SK-N-SH (cell line): ENCODE measurements at regions not wholly inside any gene's neighbourhood (a gene's known extent, or its start where the extent isn't known, plus 50 kb on each side); places are given as distances from the start of the nearest gene placed in this dataset.

ENCODE experiments used
- CTCF ChIA-PET: fragments of 300-600, 350-600 bp; formaldehyde crosslinking; extraction: SDS; loops from one replicate; lab custom pipeline; 2021; lab: Yijun Ruan, JAX
- POLR2A ChIA-PET: fragments of 350-600 bp; sonication (Branson Sonifier 250); formaldehyde crosslinking; extraction: SDS; loops from one replicate; lab custom pipeline; 2020; ENCODE audit warnings: antibody characterized with exemption, inconsistent platforms; lab: Yijun Ruan, JAX
- DNase-seq: peaks from one replicate; pipeline ENCODE4 v3.0.0; 2012
- H2AFZ ChIP-seq: fragments of 200-600 bp; sonication (generic); 2 replicates; pipeline ENCODE4 v1.8.1; 2016; ENCODE audit warnings: antibody characterized with exemption, mild to moderate bottlenecking, low read depth
- H3F3A ChIP-seq: fragments of 200-600 bp; sonication (generic); replicated peaks from 2 replicates; pipeline ENCODE3; 2016; ENCODE audit warnings: antibody characterized with exemption, mild to moderate bottlenecking; ENCODE audit not compliant: insufficient read depth
- H3K27ac ChIP-seq, 2 experiments: fragments of 200-500 bp in 1 of 2; fragments of 200-600 bp in 1 of 2; sonication (Bioruptor generic) in 1 of 2; sonication (generic), shearing (Covaris generic) in 1 of 2; 2 replicates each; pipeline versions ENCODE4 v1.5.1 to v1.6.1; 2014 to 2016; ENCODE audit warnings: low read depth in 2 of 2, inconsistent platforms in 1 of 2, low read length in 1 of 2, mild to moderate bottlenecking in 1 of 2, mixed read lengths in 1 of 2
- H3K27me3 ChIP-seq: fragments of 200-600 bp; sonication (generic), shearing (Covaris generic); 2 replicates; pipeline ENCODE4 v1.6.1; 2016; ENCODE audit warnings: mixed run types; ENCODE audit not compliant: insufficient read depth
- H3K36me3 ChIP-seq, 2 experiments: fragments of 200-500 bp in 1 of 2; fragments of 200-600 bp in 1 of 2; sonication (Bioruptor generic) in 1 of 2; sonication (generic) in 1 of 2; replicated peaks in 1 of 2; 2 replicates each; pipeline versions ENCODE3 to v1.5.1; 2014 to 2016; ENCODE audit warnings: low read length in 1 of 2, mild to moderate bottlenecking in 1 of 2; ENCODE audit not compliant: insufficient read depth in 2 of 2, control insufficient read depth in 1 of 2
- H3K4me1 ChIP-seq, 2 experiments: fragments of 200-500 bp in 1 of 2; fragments of 200-600 bp in 1 of 2; sonication (Bioruptor generic) in 1 of 2; sonication (generic), shearing (Covaris generic) in 1 of 2; 2 replicates each; pipeline versions ENCODE4 v1.5.1 to v1.6.1; 2014 to 2016; ENCODE audit warnings: low read depth in 1 of 2, low read length in 1 of 2, mixed run types in 1 of 2; ENCODE audit not compliant: insufficient read depth in 2 of 2, control insufficient read depth in 1 of 2
- H3K4me2 ChIP-seq: fragments of 200-600 bp; sonication (generic), shearing (Covaris generic); 2 replicates; pipeline ENCODE4 v1.6.1; 2017; ENCODE audit warnings: mixed run types
- H3K4me3 ChIP-seq, 2 experiments: fragments of 200-500 bp in 1 of 2; fragments of 200-600 bp in 1 of 2; sonication (Bioruptor generic) in 1 of 2; sonication (generic), shearing (Covaris generic) in 1 of 2; 2 replicates each; pipeline versions ENCODE4 v1.5.1 to v1.8.1; 2014 to 2016; ENCODE audit warnings: low read depth in 2 of 2, inconsistent platforms in 1 of 2, low read length in 1 of 2, mild to moderate bottlenecking in 1 of 2, mixed read lengths in 1 of 2, moderate library complexity in 1 of 2
- H3K79me2 ChIP-seq: fragments of 200-600 bp; sonication (generic); 2 replicates; pipeline ENCODE4 v1.8.1; 2017; ENCODE audit warnings: mild to moderate bottlenecking; ENCODE audit not compliant: insufficient read depth
- H3K9ac ChIP-seq: fragments of 200-600 bp; sonication (generic); 2 replicates; pipeline ENCODE4 v1.6.1; 2017; ENCODE audit warnings: mixed run types
- H3K9me2 ChIP-seq: fragments of 200-600 bp; sonication (generic); 2 replicates; pipeline ENCODE4 v1.6.1; 2017; ENCODE audit warnings: mixed run types
- H3K9me3 ChIP-seq: fragments of 200-600 bp; sonication (generic); 2 replicates; pipeline ENCODE4 v1.6.1; 2017; ENCODE audit warnings: mixed run types, mild to moderate bottlenecking, moderate library complexity
- H4K20me1 ChIP-seq: fragments of 200-600 bp; sonication (generic); 2 replicates; pipeline ENCODE4 v1.6.1; 2017; ENCODE audit warnings: mild to moderate bottlenecking, mixed run types; ENCODE audit not compliant: insufficient read depth
- CHD2 ChIP-seq: fragments of 150-350 bp; IDR thresholded peaks from 2 replicates; pipeline ENCODE4 v1.6.1; 2018; ENCODE audit warnings: low read length; ENCODE audit not compliant: partially characterized antibody
- EP300 ChIP-seq, 2 experiments: IDR thresholded peaks; 2 replicates each; pipeline versions ENCODE4 v1.4.0 to v1.6.1; 2012; ENCODE audit warnings: borderline replicate concordance in 1 of 2, low read depth in 1 of 2, low read length in 1 of 2
- GABPA ChIP-seq: IDR thresholded peaks from 2 replicates; pipeline ENCODE4 v1.4.0; 2012; ENCODE audit warnings: low read depth, mild to moderate bottlenecking
- GATA2 ChIP-seq: sonication (generic); formaldehyde crosslinking; IDR thresholded peaks from 2 replicates; pipeline ENCODE4 v1.5.0; 2020; ENCODE audit warnings: mild to moderate bottlenecking, missing genetic modification reagents
- NFIC ChIP-seq: IDR thresholded peaks from 2 replicates; pipeline ENCODE4 v1.4.0; 2012; ENCODE audit warnings: borderline replicate concordance
- RAD21 ChIP-seq: IDR thresholded peaks from 2 replicates; pipeline ENCODE4 v1.6.1; 2012; ENCODE audit warnings: mild to moderate bottlenecking, low read length
- RXRA ChIP-seq: IDR thresholded peaks from 2 replicates; pipeline ENCODE4 v1.4.0; 2012; ENCODE audit warnings: low read depth, mild to moderate bottlenecking, borderline replicate concordance
- SMC3 ChIP-seq: IDR thresholded peaks from 2 replicates; pipeline ENCODE4 v1.6.1; 2012; ENCODE audit warnings: low read depth, low read length, improper control_type of control experiment
- TCF12 ChIP-seq: IDR thresholded peaks from 2 replicates; pipeline ENCODE4 v1.4.0; 2012
- WGBS: methylation state at CpG from one replicate; pipeline ENCODE4 v1.1.6; 2017; ENCODE audit warnings: low lambda C conversion rate; 5-methylcytosine and 5-hydroxymethylcytosine counted together
- TF ChIP-seq, protein P1 (sequence below): IDR thresholded peaks from 2 replicates; pipeline ENCODE4; 2012
- TF ChIP-seq, protein P2 (sequence below): IDR thresholded peaks from 2 replicates; pipeline ENCODE4 v1.4.0; 2012; ENCODE audit warnings: low read depth, borderline replicate concordance
- TF ChIP-seq, protein P3 (sequence below): IDR thresholded peaks from 2 replicates; pipeline ENCODE4 v1.4.0; 2012; ENCODE audit warnings: low read depth, borderline replicate concordance
- TF ChIP-seq, protein P4 (sequence below): IDR thresholded peaks from 2 replicates; pipeline ENCODE4 v1.4.0; 2012; ENCODE audit warnings: low read depth

DNA sequence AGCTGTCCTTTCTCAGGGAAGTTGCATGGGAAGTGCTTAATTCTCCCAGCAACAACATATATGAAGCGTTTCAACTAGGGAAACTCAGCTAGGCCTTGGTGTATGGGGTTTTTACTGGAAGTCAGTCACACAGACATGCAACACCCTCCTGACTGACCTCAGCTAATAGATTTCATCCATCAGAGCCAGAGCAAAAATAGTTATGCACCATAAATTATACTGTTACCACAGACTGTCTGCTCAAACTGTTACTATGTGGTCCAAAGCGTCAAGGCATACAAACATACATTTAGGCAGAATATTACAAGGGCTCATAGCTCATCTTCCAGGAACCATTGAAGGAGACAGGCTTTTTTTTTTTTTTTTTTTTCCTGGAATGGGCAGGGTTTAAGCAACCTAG is 417.9 kb downstream of the ANKRD7 start (continued):
- TF ChIP-seq RXRA (no peak), GABPA (no peak), NFIC (no peak), GATA2 (no peak)
- TF ChIP-seq, protein P1, sequence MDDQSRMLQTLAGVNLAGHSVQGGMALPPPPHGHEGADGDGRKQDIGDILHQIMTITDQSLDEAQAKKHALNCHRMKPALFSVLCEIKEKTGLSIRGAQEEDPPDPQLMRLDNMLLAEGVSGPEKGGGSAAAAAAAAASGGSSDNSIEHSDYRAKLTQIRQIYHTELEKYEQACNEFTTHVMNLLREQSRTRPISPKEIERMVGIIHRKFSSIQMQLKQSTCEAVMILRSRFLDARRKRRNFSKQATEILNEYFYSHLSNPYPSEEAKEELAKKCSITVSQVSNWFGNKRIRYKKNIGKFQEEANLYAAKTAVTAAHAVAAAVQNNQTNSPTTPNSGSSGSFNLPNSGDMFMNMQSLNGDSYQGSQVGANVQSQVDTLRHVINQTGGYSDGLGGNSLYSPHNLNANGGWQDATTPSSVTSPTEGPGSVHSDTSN = no peak
- TF ChIP-seq, protein P2, sequence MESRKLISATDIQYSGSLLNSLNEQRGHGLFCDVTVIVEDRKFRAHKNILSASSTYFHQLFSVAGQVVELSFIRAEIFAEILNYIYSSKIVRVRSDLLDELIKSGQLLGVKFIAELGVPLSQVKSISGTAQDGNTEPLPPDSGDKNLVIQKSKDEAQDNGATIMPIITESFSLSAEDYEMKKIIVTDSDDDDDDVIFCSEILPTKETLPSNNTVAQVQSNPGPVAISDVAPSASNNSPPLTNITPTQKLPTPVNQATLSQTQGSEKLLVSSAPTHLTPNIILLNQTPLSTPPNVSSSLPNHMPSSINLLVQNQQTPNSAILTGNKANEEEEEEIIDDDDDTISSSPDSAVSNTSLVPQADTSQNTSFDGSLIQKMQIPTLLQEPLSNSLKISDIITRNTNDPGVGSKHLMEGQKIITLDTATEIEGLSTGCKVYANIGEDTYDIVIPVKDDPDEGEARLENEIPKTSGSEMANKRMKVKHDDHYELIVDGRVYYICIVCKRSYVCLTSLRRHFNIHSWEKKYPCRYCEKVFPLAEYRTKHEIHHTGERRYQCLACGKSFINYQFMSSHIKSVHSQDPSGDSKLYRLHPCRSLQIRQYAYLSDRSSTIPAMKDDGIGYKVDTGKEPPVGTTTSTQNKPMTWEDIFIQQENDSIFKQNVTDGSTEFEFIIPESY = no peak
- TF ChIP-seq, protein P3, sequence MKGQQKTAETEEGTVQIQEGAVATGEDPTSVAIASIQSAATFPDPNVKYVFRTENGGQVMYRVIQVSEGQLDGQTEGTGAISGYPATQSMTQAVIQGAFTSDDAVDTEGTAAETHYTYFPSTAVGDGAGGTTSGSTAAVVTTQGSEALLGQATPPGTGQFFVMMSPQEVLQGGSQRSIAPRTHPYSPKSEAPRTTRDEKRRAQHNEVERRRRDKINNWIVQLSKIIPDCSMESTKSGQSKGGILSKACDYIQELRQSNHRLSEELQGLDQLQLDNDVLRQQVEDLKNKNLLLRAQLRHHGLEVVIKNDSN = no peak
- TF ChIP-seq, protein P4, sequence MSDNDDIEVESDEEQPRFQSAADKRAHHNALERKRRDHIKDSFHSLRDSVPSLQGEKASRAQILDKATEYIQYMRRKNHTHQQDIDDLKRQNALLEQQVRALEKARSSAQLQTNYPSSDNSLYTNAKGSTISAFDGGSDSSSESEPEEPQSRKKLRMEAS = no peak

DNA sequence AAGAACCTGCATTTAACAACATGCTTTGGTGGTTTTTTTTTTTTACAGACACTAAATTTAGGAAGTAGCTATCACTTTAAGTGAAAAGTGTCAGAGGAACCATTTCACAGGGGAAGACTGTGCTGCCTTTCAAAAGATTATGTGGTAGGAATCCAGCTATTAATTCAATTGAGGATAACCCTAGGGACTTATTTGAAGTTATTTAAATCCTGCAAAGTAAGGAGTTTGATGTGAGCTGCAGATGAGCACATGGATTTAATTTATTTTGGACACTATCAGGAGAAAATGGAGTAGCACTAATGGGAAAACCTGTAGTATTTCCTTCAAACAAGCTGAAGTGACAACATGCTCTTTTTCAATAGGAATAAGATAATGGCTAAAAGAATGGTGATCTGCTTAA is 419.8 kb downstream of the ANKRD7 start:
- TF ChIP-seq EP300 (IDR thresholded peaks at IDR 0.05; ENCODE audit: borderline replicate concordance in 1 of 2, low read depth in 1 of 2, low read length in 1 of 2) (peak in 1 of 2 experiments; percentile 37; a peak in 1 of 4 replicates), TCF12 (no peak)
- no peaks in the 10 kb centered on the region for H3K27me3 ChIP-seq
- no peaks in the 10 kb centered on the region for H3K36me3 ChIP-seq
- no peaks in the 10 kb centered on the region for H3K9me3 ChIP-seq
- H4K20me1 ChIP-seq = no peaks in the 10 kb centered on the region
- CTCF ChIA-PET = interaction anchor here (1.0 to 2.2 kb wide), 4 partner anchors 10 to 532 kb away, joined by 3 to 5 read pairs (median 4); no protein-coding TSS in a partner anchor
- POLR2A ChIA-PET = no interaction called here
- no peak overlapping the region for H3K4me2 ChIP-seq
- no peak overlapping the region for H3K9ac ChIP-seq
- H3K79me2 ChIP-seq = no peaks in the 10 kb centered on the region
- DNase-seq = no peak
- H3F3A ChIP-seq = no peaks in the 10 kb centered on the region
- H3K4me1 ChIP-seq = peaks cover 0 to 8% of the 10 kb centered on the region in 2 experiments; a peak in 1 of 4 replicates
- H3K9me2 ChIP-seq = no peaks in the 10 kb centered on the region
- H3K4me3 ChIP-seq = no peak overlapping the region
- H2AFZ ChIP-seq = no peak overlapping the region
- peak overlapping the region in 1 of 2 experiments; percentile 78; a peak in 2 of 4 replicates for H3K27ac ChIP-seq

DNA sequence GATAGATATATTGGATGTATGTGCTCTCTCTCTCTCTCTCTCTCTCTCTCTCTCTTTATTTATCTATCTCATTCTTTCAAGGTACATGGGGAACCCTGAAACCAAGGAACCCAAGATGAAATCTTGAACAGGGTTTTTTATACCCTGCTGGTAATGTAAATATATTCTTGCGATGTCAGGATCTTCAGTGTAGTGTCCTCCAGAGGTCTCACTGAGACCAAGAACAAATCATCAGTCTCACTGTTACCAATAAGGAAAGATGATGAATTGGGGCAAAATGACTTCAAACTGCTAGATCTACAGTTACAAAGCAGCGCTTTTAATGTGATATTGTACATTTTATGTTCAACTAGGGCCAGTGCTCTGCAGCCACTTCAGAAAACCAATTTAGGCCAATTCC is 423.5 kb downstream of the ANKRD7 start:
- Histone ChIP-seq H3K9ac (no peak overlapping the region), H3K27ac (no peak overlapping the region), H3K79me2 (no peaks in the 10 kb centered on the region), H3K4me2 (no peak overlapping the region), H4K20me1 (no peaks in the 10 kb centered on the region), H3K27me3 (no peaks in the 10 kb centered on the region), H3K36me3 (no peaks in the 10 kb centered on the region), H3K9me3 (no peaks in the 10 kb centered on the region), H3F3A (no peaks in the 10 kb centered on the region), H3K4me3 (no peak overlapping the region), H3K9me2 (no peaks in the 10 kb centered on the region), H3K4me1 (peaks cover 0 to 8% of the 10 kb centered on the region in 2 experiments; a peak in 1 of 4 replicates), H2AFZ (no peak overlapping the region)
- no peak for DNase-seq
- peak; percentile 27; the same call in 1 of the 2 replicates for TF ChIP-seq SMC3
- TF ChIP-seq CHD2 = no peak
- peak; percentile 60 for TF ChIP-seq RAD21
- 49% methylated on average over 2 of the region's 2 CpGs for WGBS
- ChIA-PET CTCF (no interaction called here), POLR2A (no interaction called here)
